HG03460 (cell line): ENCODE measurements at regions not wholly inside any gene's neighbourhood (a gene's known extent, or its start where the extent isn't known, plus 50 kb on each side); places are given as distances from the start of the nearest gene placed in this dataset.
"Not testable (repeated sequence)": the region's sequence is repeated elsewhere in the genome, so short reads cannot be mapped to it uniquely, and the experiment has no call there.

ENCODE experiments used
- ATAC-seq: cut with Tn5 transposase; IDR thresholded peaks from one replicate; pipeline ENCODE4 v1.9.1; 2021; ENCODE audit not compliant: unreplicated experiment

- ATAC-seq = no peak
These were observed 117.2 kb upstream of the MED14 start for GRCh38 chrX:40852586-40852985.

- ATAC-seq = no peak
These were observed 117.9 kb upstream of the MED14 start for GRCh38 chrX:40853004-40853815.

- ATAC-seq = no peak
These were observed 118.4 kb upstream of the MED14 start for GRCh38 chrX:40853816-40854123.

- ATAC-seq = no peak
These were observed 118.9 kb upstream of the MED14 start for GRCh38 chrX:40854242-40854641.

GRCh38 chrX:40855411-40855810 lies 120.1 kb upstream of the MED14 start:
- ATAC-seq = no peak

- ATAC-seq = no peak
These were observed 120.7 kb upstream of the MED14 start for GRCh38 chrX:40855932-40856515.

GRCh38 chrX:40861952-40862554 lies 126.7 kb upstream of the MED14 start:
- not testable (repeated sequence) for ATAC-seq

GRCh38 chrX:40863260-40863659 lies 127.9 kb upstream of the MED14 start:
- not testable (repeated sequence) for ATAC-seq

- ATAC-seq = no peak
These were observed 128.3 kb upstream of the MED14 start for GRCh38 chrX:40863671-40864070.

GRCh38 chrX:40864972-40865371 lies 129.6 kb upstream of the MED14 start:
- no peak for ATAC-seq

GRCh38 chrX:40866893-40867292 lies 131.6 kb upstream of the MED14 start:
- ATAC-seq = no peak

- ATAC-seq = no peak
These were observed 132.0 kb upstream of the MED14 start for GRCh38 chrX:40867352-40867751.

GRCh38 chrX:40868868-40869267 lies 133.5 kb upstream of the MED14 start:
- ATAC-seq = no peak

GRCh38 chrX:40870982-40871381 lies 135.6 kb upstream of the MED14 start:
- ATAC-seq = not testable (repeated sequence)

- ATAC-seq = peak; percentile 70
These were observed 136.2 kb upstream of the MED14 start for GRCh38 chrX:40871385-40872082.

- no peak for ATAC-seq
These were observed 137.0 kb upstream of the MED14 start for GRCh38 chrX:40872351-40872750.

- no peak for ATAC-seq
These were observed 140.1 kb upstream of the MED14 start for GRCh38 chrX:40875476-40875875.

GRCh38 chrX:40877887-40878286 lies 142.5 kb upstream of the MED14 start:
- ATAC-seq = no peak

GRCh38 chrX:40878766-40879165 lies 143.4 kb upstream of the MED14 start:
- no peak for ATAC-seq

GRCh38 chrX:40879172-40879571 lies 143.8 kb upstream of the MED14 start:
- ATAC-seq = not testable (repeated sequence)

GRCh38 chrX:40880712-40881111 lies 145.4 kb upstream of the MED14 start:
- no peak for ATAC-seq
